Tibial nerve (tissue), 4 donors: ENCODE measurements at regions not wholly inside any gene's neighbourhood (a gene's known extent, or its start where the extent isn't known, plus 50 kb on each side); places are given as distances from the start of the nearest gene placed in this dataset.

Experiments used
- CTCF ChIP-seq, 5 experiments: fragments of 200-600 bp in 3 of 5; fragments of 450-650 bp in 2 of 5; sonication (generic) in 3 of 5; IDR thresholded peaks; one replicate each; pipeline ENCODE4 v1.5.1; 2016 to 2019; ENCODE audit warnings: antibody characterized with exemption in 5 of 5, mild to moderate bottlenecking in 3 of 5, moderate library complexity in 2 of 5
- EP300 ChIP-seq, 2 donors: sonication (generic); formaldehyde crosslinking; IDR thresholded peaks; one replicate each; pipeline ENCODE4 v1.6.1; 2017; ENCODE audit warnings: antibody characterized with exemption in 2 of 2, mild to moderate bottlenecking in 1 of 2
- POLR2A ChIP-seq, 2 donors: fragments of 450-650 bp; IDR thresholded peaks; one replicate each; pipeline ENCODE4 v1.6.1; 2017; ENCODE audit warnings: antibody characterized with exemption in 2 of 2, mild to moderate bottlenecking in 2 of 2, moderate library complexity in 2 of 2

GRCh38 chr10:64598600-64598999, 1077.4 kb downstream of the REEP3 start:
- TF ChIP-seq CTCF (IDR thresholded peaks at IDR 0.05) (no peak), EP300 (IDR thresholded peaks at IDR 0.05) (no peak), POLR2A (IDR thresholded peaks at IDR 0.05) (no peak)
